ENCODE measurements at regions not wholly inside any gene's neighbourhood (a gene's known extent, or its start where the extent isn't known, plus 50 kb on each side); places are given as distances from the start of the nearest gene placed in this dataset.

DNA sequence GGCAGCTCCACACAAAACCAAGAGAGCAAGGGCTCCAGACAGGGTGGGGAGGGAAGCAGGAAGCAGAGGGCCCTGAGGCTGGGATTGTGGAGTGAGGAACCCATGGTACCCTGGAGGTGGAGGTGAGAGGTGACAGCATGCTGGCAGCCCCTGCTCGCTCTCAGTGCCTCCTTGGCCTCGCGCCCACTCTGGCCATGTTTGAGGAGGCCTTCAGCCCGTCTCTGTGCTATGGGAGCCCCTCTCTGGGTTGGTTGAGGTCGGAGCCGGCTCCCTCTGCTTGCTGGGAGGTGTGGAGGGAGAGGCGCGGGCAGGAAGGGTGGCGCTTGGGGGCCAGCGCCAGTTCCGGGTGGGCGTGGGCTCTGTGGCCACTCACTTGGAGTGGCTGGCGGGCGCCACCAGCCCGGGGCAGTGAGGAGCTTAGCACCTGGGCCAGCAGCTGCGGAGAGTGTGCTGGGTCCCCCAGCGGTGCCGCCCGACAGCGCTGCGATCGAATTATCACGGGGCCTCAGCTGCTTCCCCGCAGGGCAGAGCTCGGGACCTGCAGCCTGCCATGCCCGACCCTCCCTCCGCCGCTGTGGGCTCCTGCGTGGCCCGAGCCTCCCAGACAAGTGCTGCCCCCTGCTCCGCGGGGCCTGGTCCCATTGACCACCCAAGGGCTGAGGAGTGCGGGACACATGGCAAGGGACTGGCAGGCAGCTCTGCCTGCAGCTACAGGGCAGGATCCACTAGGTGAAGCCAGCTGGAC is 196.0 kb downstream of the DACT1 start:
- no peak for DNase-seq (ENCODE audit: low read depth)
- no peak overlapping the region for H3K4me3 ChIP-seq (ENCODE audit: control insufficient read depth, low read depth, low read length)
- TF ChIP-seq, protein P1, sequence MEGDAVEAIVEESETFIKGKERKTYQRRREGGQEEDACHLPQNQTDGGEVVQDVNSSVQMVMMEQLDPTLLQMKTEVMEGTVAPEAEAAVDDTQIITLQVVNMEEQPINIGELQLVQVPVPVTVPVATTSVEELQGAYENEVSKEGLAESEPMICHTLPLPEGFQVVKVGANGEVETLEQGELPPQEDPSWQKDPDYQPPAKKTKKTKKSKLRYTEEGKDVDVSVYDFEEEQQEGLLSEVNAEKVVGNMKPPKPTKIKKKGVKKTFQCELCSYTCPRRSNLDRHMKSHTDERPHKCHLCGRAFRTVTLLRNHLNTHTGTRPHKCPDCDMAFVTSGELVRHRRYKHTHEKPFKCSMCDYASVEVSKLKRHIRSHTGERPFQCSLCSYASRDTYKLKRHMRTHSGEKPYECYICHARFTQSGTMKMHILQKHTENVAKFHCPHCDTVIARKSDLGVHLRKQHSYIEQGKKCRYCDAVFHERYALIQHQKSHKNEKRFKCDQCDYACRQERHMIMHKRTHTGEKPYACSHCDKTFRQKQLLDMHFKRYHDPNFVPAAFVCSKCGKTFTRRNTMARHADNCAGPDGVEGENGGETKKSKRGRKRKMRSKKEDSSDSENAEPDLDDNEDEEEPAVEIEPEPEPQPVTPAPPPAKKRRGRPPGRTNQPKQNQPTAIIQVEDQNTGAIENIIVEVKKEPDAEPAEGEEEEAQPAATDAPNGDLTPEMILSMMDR (IDR thresholded peaks at IDR 0.05; ENCODE audit: control insufficient read depth, insufficient read depth, low read depth, low read length, missing control alignments) = no peak

DNA sequence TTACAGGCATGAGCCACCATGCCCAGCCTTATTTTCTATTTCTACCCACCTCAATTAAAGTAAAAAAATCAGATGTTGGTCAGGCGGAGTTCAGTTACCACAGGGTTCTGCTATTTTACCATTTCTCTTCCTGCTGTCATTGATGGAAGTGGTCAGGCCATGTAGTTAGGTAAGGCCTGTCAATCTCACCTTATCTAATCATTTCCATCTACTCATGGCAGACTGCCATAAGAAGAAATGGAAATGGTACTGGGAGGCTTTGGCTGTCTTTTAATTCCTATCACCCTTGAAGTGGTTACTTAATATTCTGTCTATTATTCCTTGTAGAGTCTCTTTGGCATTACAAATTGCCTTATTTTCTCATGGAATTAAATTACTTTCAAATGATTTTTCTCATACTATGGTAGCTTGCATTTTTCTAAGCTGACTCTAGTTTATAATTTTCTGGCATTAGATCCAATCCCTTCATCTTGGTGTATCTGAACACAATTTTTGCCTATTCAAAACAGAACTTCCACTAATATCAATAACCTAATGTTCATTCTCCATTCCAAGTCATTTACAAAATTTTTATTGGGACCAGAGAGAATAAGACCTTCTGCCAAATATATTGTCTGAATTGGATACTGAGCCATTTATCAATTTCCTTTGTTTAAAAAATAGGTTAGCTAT is 198.7 kb downstream of the DACT1 start:
- TF ChIP-seq, protein P1 (IDR thresholded peaks at IDR 0.05; ENCODE audit: control insufficient read depth, insufficient read depth, low read depth, low read length, missing control alignments) = no peak
- H3K4me3 ChIP-seq (ENCODE audit: control insufficient read depth, low read depth, low read length) = no peak overlapping the region
- no peak for DNase-seq (ENCODE audit: low read depth)

DNA sequence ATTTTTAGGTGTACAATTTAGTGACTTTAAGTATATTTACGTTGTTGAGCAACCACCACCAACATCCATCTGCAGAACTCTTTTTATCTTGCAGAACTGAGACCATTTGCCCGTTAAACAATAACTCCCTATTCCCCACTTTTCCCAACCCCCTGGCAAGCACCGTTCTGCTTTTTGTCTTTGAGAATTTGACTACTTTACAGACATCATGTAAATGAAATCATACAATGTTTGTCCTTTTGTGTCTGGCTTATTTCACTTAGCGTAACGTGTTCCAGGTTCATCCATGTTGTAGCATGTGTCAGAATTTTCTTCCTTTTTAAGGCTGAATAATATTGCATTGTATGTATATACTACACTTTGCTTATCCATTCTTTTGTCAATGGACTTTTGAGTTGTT is 201.5 kb downstream of the DACT1 start:
- TF ChIP-seq, protein P1 (IDR thresholded peaks at IDR 0.05; ENCODE audit: control insufficient read depth, insufficient read depth, low read depth, low read length, missing control alignments) = no peak
- DNase-seq (ENCODE audit: low read depth) = no peak
- H3K4me3 ChIP-seq (ENCODE audit: control insufficient read depth, low read depth, low read length) = no peak overlapping the region

DNA sequence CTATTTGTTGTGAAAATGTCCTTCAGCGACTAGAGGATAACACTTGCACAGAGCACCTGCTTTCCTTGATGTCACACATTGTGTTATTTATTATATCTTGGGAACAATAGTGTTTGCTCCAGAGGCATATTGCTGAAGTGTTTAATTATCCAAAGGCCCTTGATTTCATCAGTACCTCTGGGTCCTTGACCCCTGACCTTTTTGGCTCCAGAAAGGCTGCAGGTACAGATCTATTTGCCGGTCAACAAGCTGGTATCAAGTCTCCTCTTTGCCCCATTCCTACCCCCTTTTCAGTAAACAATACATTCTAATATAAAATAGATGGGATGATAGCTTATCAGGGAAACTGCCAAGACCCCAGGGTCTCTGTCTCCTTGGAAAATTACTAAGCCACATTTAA is 206.8 kb downstream of the DACT1 start:
- DNase-seq (ENCODE audit: low read depth) = no peak
- H3K4me3 ChIP-seq (ENCODE audit: control insufficient read depth, low read depth, low read length) = no peak overlapping the region
- TF ChIP-seq, protein P1 (IDR thresholded peaks at IDR 0.05; ENCODE audit: control insufficient read depth, insufficient read depth, low read depth, low read length, missing control alignments) = no peak

DNA sequence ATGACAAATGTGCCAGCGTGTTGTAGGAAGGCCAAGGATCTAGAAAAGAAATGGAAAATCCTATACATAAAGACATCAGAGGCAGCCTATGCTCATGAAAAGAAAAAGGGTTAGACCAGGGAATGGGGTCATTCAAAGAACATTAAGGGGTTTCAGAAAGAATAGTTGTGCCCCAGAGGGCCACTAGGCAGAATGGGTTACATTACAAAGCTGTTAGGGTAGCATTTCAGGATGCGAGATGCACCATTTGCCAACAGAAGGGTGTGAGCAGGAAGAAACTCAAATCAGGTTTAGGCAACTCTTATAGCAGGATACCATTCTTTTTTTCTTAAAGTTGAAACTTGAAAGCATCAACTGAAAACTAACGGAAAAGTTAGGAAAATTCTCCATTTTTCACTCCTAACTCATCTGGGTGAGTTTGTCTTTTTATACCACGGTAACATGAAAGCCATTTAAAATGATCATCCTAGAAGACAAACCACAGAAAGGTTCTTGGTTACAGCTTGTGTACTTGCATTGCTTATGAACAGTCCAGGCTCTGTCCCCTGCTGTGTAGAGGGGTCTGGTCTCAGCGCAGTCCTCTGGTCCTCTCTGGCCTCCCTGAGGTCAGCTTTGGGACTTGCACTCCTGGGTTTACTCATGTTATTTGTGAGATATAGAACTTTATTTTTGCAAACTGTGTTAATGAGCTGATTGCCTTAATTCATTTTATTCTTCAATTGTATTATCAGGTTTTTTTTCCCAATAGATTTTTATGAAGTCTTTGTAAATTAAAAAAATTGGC is 209.1 kb downstream of the DACT1 start:
- TF ChIP-seq, protein P1 (IDR thresholded peaks at IDR 0.05; ENCODE audit: control insufficient read depth, insufficient read depth, low read depth, low read length, missing control alignments) = no peak
- H3K4me3 ChIP-seq (ENCODE audit: control insufficient read depth, low read depth, low read length) = no peak overlapping the region
- DNase-seq (ENCODE audit: low read depth) = no peak

DNA sequence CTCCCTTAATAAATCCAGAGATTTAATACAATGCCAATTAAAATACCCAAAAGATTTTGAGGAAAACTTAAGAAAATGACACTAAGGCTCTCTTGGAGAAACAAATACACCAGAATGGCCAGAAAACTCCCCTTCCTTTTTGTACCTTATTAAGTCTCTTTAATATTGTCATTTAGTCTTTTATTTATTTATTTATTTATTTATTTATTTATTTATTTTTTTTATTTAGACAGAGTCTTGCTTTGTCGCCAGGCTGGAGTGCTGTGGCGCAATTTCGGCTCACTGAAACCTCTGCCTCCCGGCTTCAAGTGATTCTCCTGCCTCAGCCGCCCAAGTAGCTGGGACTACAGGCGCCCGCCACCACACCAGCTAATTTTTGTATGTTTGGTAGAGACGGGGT is 210.6 kb downstream of the DACT1 start:
- no peak for DNase-seq (ENCODE audit: low read depth)
- H3K4me3 ChIP-seq (ENCODE audit: control insufficient read depth, low read depth, low read length) = no peak overlapping the region
- TF ChIP-seq, protein P1 (IDR thresholded peaks at IDR 0.05; ENCODE audit: control insufficient read depth, insufficient read depth, low read depth, low read length, missing control alignments) = no peak
